ENCODE measurements at regions not wholly inside any gene's neighbourhood (a gene's known extent, or its start where the extent isn't known, plus 50 kb on each side); places are given as distances from the start of the nearest gene placed in this dataset.

- TF ChIP-seq TCF12 (IDR thresholded peaks at IDR 0.05) = no peak
- TF ChIP-seq TCF12 (CRISPR knock-in tag; IDR thresholded peaks at IDR 0.05) = no peak
- TF ChIP-seq ZNF691 (CRISPR knock-in tag; IDR thresholded peaks at IDR 0.05; ENCODE audit: borderline replicate concordance, low read depth) = no peak
- TF ChIP-seq, protein P1, sequence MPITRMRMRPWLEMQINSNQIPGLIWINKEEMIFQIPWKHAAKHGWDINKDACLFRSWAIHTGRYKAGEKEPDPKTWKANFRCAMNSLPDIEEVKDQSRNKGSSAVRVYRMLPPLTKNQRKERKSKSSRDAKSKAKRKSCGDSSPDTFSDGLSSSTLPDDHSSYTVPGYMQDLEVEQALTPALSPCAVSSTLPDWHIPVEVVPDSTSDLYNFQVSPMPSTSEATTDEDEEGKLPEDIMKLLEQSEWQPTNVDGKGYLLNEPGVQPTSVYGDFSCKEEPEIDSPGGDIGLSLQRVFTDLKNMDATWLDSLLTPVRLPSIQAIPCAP (CRISPR knock-in tag; IDR thresholded peaks at IDR 0.05; ENCODE audit: low read depth) = no peak
- TF ChIP-seq MBD4 (IDR thresholded peaks at IDR 0.05; ENCODE audit: borderline replicate concordance, low read length) = no peak
- no peak for TF ChIP-seq NR3C1 (CRISPR knock-in tag; IDR thresholded peaks at IDR 0.05)
- no peak for TF ChIP-seq ELF4 (CRISPR knock-in tag; IDR thresholded peaks at IDR 0.05; ENCODE audit: borderline replicate concordance)
- TF ChIP-seq TBX3 (IDR thresholded peaks at IDR 0.05; ENCODE audit: borderline replicate concordance) = no peak
- TF ChIP-seq PTBP1 (IDR thresholded peaks at IDR 0.05; ENCODE audit: low read depth, low read length, poor library complexity, severe bottlenecking) = no peak
- TF ChIP-seq TEF (CRISPR knock-in tag; IDR thresholded peaks at IDR 0.05) = peak; percentile 69
- TF ChIP-seq ZBTB34 (CRISPR knock-in tag; IDR thresholded peaks at IDR 0.05) = no peak
- TF ChIP-seq STAG1 (CRISPR knock-in tag; IDR thresholded peaks at IDR 0.05) = no peak
- TF ChIP-seq ZBTB8A (CRISPR knock-in tag; IDR thresholded peaks at IDR 0.05; ENCODE audit: borderline replicate concordance, low read depth) = no peak
- no peak for TF ChIP-seq BRF2 (CRISPR knock-in tag; IDR thresholded peaks at IDR 0.05)
- no peak; the same call in 1 of the 2 replicates for TF ChIP-seq ZNF629 (CRISPR knock-in tag; conservative IDR thresholded peaks at IDR 0.05)
- no peak for TF ChIP-seq NFE2L2 (IDR thresholded peaks at IDR 0.05; ENCODE audit: low read length)
- no peak for TF ChIP-seq HIVEP1 (CRISPR knock-in tag; IDR thresholded peaks at IDR 0.05)
- no peak for TF ChIP-seq MYPOP (CRISPR knock-in tag; IDR thresholded peaks at IDR 0.05)
- TF ChIP-seq ZNF570 (CRISPR knock-in tag; IDR thresholded peaks at IDR 0.05; ENCODE audit: borderline replicate concordance) = no peak
- 0 out of 2 replicates have a peak, but pooled peaks have one; percentile 20 for TF ChIP-seq SKIL (CRISPR knock-in tag; IDR thresholded peaks at IDR 0.05; ENCODE audit: borderline replicate concordance)
- TF ChIP-seq BRCA1 (CRISPR knock-in tag; IDR thresholded peaks at IDR 0.05) = no peak
- TF ChIP-seq ZNF17 (CRISPR knock-in tag; IDR thresholded peaks at IDR 0.05) = no peak
- no peak for TF ChIP-seq ZNF772 (CRISPR knock-in tag; IDR thresholded peaks at IDR 0.05)
- no peak for TF ChIP-seq RFXANK (CRISPR knock-in tag; IDR thresholded peaks at IDR 0.05)
- TF ChIP-seq MTF1 (CRISPR knock-in tag; IDR thresholded peaks at IDR 0.05) = peak; percentile 29; the same call in 1 of the 2 replicates
Measured at GRCh38 chr5:142521706-142522105, 164.2 kb downstream of the FGF1 start (continued).
